LoVo (cell line): ENCODE measurements at regions not wholly inside any gene's neighbourhood (a gene's known extent, or its start where the extent isn't known, plus 50 kb on each side); places are given as distances from the start of the nearest gene placed in this dataset.

Experiments
- DNase-seq: peaks from one replicate; pipeline ENCODE4 v3.0.0-alpha.2; 2016; ENCODE audit warnings: low spot score

DNA sequence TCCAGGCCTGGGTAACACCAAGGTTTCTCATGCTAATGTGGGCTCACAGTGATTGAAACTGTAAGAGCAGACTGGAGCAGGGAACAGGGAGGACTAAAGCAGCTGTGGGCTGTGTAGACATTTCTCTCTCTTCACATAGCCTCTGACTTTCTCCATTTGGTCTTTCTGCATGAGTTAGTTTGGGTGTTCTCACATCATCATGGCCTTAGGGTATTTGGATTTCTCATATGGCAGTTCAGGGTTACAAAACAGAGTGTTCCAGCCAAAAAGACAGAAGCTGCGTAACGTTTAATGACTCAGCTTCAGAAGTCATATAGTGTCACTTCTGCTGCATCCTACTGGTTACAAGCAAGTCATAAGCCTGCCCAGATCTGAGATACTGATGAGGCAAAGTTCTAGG is 52.0 kb upstream of the OSBPL8 start:
- DNase-seq = no peak

GRCh38 chr12:76614364-76614763 is 54.8 kb upstream of the OSBPL8 start:
- no peak for DNase-seq

DNA sequence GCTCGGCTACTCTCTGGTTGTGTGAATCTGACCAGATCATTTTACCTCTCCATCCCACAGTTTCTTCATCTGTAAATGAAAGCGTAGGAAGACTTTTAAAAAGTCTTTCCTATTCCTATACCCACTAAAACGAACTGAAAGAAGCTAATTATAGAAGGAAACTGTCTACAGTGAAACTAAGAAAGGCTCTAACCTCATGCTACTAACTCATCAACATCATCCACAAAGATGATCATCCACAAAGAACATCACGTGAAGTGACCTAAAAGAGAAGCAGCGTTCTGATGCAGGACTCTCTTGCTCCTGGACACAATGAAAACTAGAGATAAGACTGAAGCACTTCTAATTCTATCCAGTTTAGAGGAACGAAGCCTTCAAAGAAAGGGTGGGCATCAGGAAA is 58.5 kb upstream of the OSBPL8 start:
- DNase-seq = no peak

GRCh38 chr12:76621582-76622024 is 62.0 kb upstream of the OSBPL8 start:
- peak; percentile 89 for DNase-seq

DNA sequence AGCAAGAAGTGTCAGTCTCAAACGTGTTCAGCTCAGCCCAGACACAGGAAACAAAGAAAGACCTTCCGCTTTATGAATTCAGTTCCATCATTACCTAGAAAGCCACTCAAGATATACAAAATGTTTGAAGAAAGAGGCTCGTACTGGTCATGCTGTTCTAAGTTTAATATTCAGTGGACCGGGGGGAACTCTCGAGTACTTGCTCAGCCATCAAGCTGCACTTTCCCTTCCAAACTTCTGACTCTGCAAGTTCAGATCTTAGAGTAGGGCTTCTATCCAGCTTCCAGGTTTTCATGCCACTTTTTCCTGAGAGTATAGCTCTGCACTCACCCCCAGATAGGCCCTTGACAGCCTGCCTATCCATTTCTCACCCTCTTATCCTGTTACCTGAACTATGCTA is 62.8 kb upstream of the OSBPL8 start:
- no peak for DNase-seq

- DNase-seq = no peak
Measured at GRCh38 chr12:76622915-76623314, 63.3 kb upstream of the OSBPL8 start.

DNA sequence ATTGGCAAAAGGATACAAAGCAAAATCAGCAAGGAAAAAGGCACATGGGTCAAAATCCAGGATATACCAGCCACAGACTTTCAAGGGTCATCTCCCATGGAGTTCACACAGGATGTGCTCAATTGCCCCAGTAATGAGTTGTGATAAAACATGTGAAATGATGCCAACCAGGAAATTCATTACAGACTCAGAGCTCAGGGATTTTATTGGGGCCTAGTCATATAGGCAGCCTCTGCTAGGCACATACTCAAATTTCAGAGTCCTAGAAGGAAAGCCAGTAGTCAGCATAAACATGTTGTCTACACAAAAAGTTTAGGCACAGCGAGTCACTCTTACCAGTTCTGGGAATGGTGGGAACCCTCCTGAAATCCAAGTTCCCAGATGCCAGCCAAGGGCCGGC is 64.4 kb upstream of the OSBPL8 start:
- peak; percentile 79 for DNase-seq

DNA sequence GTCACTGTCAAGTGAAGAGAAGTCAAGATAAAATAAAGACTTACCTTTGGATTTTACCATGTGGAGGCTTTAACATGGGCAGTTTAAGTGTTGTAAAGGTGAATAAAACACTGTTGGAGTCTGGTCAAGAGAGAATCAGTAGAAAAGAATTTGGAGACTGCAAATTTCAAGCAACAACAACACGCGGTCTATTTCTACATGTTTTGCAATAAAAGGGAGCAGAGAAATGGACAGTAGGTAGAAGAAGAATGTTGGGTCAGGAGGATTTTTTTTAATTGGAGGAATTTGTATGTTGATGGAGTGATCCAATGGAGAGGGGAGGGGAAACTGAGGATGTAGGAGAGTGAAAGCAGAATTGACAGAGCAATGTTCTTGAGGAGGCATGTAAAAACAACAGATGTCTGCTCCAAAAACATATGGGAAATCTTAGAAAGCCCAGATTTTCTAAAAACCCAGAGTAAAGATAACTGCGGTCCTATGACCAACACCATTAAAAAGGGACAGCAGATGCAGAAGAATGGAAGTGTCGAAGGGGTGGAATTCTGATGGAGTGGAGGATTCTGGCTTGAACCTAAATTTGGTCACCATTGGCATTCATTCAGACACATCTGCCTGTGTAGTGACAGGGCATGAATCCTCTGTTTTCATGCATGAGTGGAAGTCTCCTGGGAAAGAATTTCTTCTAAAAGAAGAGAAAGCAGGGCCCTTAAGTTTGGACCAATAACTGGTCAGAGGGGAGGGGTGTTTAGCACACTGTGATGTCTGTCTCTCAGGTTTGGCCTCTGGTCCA is 68.0 kb upstream of the OSBPL8 start:
- DNase-seq = no peak

DNA sequence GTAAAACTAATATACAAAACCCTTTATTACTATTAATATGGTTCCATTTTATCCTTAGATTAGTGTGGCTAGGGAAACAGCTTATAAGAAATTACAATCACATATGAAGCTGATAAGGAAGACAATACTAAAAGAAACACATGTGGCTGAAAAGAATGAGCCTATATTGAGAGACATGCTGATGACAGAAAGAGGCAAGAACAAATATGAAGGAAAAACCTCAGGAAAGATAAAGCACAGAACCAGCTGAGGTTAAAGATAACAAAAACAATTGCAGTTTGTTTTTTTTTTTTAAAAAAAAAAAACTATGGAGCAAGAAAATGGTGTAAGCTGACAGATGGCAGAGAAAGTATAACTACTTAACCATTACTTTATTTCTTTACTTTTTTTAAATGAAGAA is 69.2 kb upstream of the OSBPL8 start:
- DNase-seq = no peak

GRCh38 chr12:76631741-76632140 is 72.2 kb upstream of the OSBPL8 start:
- DNase-seq = no peak

GRCh38 chr12:76633415-76633814 is 73.8 kb upstream of the OSBPL8 start:
- DNase-seq = peak; percentile 16

DNA sequence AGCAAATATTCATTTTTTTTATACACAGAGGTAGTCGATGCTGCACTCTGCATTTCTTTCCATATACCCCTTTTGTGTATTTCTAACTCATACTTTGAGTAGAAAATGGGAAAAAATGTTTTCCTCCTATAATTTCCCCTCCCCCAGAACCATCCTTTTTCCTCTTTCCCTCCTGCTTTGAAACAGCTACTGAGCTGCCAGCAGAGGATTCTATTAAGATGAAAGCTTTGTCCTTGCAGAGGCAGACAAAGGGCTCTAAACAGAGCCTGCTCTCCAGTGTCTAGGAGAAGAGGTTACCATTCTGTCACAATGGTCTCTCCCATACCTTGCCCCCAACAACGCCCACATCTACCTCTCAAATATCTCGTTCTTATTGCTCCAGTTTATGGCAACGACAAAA is 74.6 kb upstream of the OSBPL8 start:
- DNase-seq = no peak

DNA sequence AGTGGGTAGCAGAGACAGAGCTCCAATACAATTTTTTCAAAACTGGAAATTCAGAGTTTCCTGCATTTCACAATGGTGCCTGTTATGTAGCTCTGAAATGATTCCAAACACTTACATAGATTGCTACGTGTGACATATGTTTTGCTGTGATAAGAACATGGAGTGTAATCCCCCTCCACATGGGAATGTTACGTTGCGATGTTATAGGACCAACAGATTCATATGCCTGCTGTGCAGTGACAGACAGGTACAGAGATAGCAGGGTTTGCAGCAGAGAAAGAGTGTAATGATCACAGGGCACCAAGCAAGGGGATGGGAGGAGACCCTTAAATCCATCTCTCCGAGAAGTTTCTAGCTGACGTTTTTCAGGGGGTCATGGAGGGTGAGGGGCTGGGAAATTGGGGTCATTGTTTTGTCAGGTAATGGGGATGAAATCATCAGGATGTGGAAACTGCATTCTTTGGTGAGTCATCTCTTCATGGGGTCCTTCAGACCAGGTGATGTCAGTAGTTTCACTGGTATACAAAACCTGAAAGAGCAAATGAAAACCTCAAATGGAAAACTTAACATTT is 76.6 kb upstream of the OSBPL8 start:
- DNase-seq = no peak

GRCh38 chr12:76637807-76638206 is 78.2 kb upstream of the OSBPL8 start:
- no peak for DNase-seq

DNA sequence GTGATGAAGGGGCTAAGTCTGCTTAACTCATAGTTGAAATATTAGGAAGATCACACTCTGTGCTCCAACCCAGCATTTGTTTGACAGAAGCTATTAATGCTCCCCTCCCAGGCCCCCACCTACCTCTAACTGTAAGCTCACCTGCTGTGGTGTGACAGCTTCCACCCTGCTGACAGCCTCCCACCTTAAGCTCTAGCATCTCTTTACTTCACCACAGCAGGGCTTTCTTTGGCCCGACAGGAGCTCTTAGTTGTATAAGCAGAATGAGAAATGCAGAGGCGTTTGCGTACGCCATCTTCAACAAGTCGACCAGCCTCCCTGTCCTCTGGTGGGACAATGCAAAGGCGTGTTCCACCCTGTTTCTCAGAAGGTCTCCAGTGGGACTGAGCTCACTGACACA is 80.1 kb upstream of the OSBPL8 start:
- DNase-seq = no peak

- DNase-seq = no peak
Measured at GRCh38 chr12:76641073-76641472, 81.5 kb upstream of the OSBPL8 start.

DNA sequence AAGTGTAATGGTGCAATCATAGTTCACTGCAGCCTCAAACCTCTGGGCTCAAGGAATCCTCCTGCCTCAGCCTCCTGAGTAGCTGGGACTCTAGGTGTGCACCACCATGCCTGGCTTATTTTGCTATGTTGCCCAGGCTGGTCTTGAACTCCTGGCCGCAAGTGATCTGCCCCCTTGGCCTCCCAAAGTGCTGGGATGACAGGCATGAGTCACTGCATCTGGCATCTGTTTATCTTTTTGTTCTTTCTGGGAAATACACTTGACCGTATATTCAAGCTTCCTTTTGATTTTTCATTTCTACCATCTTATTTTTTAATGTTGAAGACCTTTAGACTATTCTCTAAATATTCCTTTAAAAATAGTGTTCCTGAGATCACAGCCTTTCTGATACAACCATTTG is 82.4 kb upstream of the OSBPL8 start:
- no peak for DNase-seq

DNA sequence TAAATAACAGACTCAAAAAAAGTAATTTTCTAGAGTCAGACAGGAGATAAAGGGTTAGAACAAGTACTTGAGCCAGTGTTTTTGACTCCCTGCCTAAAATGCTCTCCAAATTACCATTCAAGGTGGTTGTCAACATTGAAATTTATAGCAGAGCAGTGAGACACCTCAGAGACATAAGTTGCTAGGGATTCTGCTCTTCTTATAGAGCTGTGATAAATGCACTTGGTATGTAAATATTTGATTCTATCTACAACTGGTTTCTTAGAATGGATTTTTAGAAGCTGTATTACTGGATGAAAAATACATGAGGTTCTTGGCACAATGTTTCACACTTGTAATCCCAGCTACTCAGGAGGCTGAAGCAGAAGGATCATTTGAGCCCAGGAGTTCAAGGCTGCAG is 83.9 kb upstream of the OSBPL8 start:
- DNase-seq = no peak

DNA sequence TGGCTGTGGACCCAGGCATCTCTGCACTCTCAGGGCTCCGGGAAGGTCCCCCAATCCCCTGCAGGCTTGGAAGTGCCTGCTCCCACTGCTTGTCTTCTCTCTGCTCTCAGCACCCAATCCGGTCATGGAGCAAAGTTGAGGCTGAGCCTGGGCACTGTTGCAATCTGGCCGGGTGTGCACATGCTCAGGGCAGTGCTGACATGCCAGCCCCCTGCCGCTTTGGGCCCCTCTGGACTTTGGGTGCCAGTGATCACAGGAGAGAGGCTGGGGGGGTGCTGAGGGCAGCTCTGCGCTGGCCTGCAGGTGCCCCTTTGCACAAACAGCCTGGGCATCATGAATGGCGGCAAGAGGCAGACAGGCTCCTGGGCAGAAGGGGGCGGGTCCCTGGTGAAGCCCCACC is 85.4 kb upstream of the OSBPL8 start:
- DNase-seq = no peak

GRCh38 chr12:76645934-76646333 is 86.4 kb upstream of the OSBPL8 start:
- DNase-seq = no peak

DNA sequence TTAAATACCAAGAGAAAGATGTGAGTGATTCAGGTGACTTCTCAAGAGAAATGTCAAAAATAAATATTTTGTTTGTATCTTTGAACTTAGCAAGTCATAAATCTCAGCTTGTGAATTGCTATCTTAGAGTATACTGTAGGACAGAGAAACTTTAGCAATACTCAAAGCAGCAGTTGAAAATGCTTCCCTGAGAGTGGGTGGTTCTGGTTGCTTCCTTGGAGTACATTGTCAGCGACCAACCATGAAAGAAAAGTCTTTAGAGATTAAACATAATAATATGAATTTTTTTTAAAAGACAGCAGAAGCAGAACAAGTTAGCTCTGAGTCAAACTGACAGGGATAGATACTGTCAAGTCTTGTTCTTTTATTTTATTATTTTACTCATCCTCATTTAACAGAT is 86.8 kb upstream of the OSBPL8 start:
- no peak for DNase-seq

- DNase-seq = no peak
Measured at GRCh38 chr12:76649099-76649498, 89.5 kb upstream of the OSBPL8 start.

DNA sequence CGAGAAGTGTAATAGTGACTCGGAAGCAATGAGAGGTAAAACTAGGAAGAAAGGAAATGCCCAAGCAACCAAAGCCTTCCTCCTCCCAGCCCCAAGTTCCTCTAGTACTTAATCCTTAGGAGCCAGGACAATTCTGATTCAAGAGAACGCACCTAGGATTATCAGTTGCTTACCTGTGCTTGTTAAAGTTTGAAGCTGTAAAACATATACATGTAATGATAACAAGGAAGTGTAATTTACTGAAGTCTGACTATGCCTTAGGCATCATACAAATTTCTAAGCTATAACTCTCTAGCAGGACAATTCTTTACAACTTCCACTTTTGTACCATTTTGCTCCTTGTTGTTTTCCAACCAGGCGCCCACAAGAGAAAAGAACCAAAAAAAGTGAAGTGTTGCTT is 92.8 kb upstream of the OSBPL8 start:
- DNase-seq = no peak

- DNase-seq = no peak
Measured at GRCh38 chr12:76653342-76653741, 93.8 kb upstream of the OSBPL8 start.
